AG09309 (cell line): ENCODE measurements at regions not wholly inside any gene's neighbourhood (a gene's known extent, or its start where the extent isn't known, plus 50 kb on each side); places are given as distances from the start of the nearest gene placed in this dataset.

Source experiments
- DNase-seq: peaks from one replicate; pipeline ENCODE4 v3.0.0-alpha.2; 2010; ENCODE audit warnings: low read depth
- H3K4me3 ChIP-seq: 2 replicates; pipeline ENCODE4 v1.5.1; 2011; ENCODE audit warnings: mild to moderate bottlenecking, low read depth, low read length, moderate library complexity; ENCODE audit not compliant: control insufficient read depth
- TF ChIP-seq, protein P1 (sequence below): IDR thresholded peaks from 2 replicates; pipeline ENCODE4 v1.5.1; 2011; ENCODE audit warnings: mild to moderate bottlenecking, low read depth, low read length, inconsistent platforms; ENCODE audit not compliant: insufficient read depth, control insufficient read depth; ENCODE audit errors: missing control alignments

DNA sequence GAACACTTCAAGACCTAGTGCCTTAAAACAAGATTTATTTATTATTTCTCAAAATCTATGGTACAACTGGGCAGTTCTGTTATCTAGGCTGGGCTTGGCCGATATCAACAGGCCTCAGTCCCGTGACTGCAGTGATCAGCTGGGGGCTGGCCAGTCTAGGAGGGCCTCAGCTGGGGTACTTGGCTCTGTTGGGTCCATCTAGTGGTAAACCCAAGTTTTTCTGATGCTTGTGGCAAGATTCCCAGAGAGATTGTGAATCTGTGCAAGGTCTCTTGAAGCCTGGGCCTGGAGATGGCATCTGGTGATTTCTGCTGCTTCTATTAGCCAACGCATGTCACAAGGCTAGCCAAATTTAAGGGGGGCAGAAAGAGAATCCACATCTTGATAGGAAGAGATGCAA is 482.4 kb upstream of the SGO1 start:
- TF ChIP-seq, protein P1, sequence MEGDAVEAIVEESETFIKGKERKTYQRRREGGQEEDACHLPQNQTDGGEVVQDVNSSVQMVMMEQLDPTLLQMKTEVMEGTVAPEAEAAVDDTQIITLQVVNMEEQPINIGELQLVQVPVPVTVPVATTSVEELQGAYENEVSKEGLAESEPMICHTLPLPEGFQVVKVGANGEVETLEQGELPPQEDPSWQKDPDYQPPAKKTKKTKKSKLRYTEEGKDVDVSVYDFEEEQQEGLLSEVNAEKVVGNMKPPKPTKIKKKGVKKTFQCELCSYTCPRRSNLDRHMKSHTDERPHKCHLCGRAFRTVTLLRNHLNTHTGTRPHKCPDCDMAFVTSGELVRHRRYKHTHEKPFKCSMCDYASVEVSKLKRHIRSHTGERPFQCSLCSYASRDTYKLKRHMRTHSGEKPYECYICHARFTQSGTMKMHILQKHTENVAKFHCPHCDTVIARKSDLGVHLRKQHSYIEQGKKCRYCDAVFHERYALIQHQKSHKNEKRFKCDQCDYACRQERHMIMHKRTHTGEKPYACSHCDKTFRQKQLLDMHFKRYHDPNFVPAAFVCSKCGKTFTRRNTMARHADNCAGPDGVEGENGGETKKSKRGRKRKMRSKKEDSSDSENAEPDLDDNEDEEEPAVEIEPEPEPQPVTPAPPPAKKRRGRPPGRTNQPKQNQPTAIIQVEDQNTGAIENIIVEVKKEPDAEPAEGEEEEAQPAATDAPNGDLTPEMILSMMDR: no peak
- no peak overlapping the region for H3K4me3 ChIP-seq
- DNase-seq: no peak

DNA sequence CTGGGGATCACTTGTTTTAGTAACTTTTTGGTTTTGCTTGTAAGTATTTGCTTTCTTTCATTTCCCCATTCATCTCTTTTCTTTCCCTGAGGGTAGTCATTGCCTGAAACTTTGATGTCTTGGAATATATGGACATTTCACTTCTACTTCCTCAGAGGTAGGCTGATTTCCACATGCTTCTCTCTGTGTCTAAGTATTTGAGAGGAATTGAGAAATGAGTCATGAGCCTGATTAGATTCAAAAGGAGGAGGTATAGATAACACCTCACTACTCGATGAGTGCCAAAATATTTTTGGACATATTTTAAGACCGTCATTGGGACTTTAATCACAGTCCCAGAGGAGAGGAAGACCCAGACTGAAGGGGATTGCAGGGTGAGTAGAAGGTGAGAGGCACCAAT is 480.1 kb upstream of the SGO1 start:
- no peak overlapping the region for H3K4me3 ChIP-seq
- TF ChIP-seq, protein P1: no peak
- DNase-seq: no peak

DNA sequence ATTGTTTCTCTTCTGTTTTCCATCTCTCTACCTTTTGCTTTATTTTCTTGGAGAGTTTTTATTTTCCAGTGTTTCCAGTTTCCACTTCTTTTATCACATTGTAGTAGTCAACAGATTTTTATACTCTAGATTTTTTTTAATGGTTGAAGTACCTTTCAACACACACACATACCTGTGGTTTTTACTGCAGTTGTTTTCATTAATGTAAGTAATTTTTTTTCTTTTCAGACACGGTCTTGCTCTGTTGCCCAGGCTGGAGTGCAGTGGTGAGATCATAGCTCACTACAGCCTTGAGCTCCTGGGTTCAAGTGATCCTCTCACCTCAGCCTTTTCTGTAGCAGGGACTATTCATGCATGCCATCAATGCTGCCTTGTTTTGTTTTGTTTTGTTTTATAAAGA is 472.5 kb upstream of the SGO1 start:
- H3K4me3 ChIP-seq: no peak overlapping the region
- DNase-seq: no peak
- TF ChIP-seq, protein P1: no peak

DNA sequence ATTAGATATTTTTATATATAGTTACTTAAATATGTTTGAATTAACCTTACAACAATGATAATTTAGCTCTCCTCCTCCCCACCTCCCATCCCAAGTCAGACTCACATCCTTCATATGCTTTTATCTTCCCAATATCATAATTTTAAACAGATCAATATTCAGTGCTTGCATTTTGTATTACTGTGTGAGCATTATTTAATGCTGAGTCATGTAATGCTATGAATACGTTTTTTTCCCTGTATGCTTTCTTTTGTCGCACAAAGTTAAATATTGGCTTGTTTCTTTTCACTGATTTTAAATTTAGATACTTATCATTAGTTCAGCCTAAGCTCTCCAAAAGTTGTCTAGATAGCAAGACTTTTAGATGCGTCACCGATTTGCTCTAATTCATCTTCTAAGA is 471.6 kb upstream of the SGO1 start:
- TF ChIP-seq, protein P1: no peak
- H3K4me3 ChIP-seq: no peak overlapping the region
- no peak for DNase-seq

DNA sequence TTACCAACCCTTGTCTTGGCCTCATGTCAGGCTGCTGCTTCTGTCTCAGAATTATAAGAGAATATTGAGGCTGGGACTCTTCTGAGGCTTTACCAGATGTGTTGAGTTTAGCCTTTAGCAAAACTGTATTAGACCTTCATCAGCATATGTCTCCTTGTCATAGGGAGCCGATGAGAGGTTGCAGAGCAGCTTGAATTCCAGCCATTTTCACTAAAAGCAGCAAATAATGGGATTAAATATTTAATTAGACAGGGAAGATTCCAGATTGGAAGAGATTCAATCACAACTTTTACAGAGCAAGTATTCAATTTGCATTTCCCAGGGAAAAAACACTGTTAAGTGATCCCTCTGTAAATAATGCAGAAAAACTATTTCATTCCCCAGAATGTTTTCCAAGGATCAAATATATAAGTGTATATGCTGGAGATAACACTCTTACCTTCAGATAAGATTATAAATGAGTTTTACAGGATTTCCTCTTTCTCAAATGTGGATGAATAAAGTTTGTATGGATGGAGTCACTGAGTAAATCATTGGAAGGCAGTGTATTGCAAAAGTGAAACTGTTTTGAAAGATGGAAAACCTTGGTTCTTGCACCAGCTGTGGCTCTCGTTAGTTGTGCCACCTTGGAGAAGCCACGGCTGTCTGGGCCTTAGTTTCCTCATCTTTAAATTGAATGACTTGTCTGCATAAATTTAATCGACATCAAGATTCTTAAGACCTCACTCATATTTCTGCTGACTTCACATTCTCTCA is 466.4 kb upstream of the SGO1 start:
- no peak for DNase-seq
- H3K4me3 ChIP-seq: no peak overlapping the region
- TF ChIP-seq, protein P1: no peak

DNA sequence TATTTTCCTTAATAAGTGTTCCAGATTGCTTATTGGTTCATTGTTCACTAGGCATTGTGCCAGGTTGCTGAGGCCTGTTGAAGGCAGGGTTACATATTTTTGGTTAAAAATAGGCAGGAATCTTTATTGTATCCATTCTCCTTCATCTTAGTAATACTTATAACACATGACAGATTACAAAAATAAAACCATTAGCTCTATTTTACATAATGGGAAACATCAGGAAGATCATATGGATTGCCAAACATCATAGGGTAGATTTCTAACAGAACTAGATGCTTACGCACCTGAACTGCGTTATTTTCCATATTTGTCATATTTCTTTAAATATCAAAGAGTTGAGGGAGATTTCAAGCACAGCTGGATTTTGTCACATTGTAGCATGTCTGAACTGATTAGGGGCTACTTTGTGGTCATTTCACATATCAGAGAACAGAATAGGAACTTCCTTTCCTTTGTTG is 462.9 kb upstream of the SGO1 start:
- H3K4me3 ChIP-seq: no peak overlapping the region
- TF ChIP-seq, protein P1: no peak
- DNase-seq: peak; percentile 59
